ENCODE measurements at regions not wholly inside any gene's neighbourhood (a gene's known extent, or its start where the extent isn't known, plus 50 kb on each side); places are given as distances from the start of the nearest gene placed in this dataset.

DNA sequence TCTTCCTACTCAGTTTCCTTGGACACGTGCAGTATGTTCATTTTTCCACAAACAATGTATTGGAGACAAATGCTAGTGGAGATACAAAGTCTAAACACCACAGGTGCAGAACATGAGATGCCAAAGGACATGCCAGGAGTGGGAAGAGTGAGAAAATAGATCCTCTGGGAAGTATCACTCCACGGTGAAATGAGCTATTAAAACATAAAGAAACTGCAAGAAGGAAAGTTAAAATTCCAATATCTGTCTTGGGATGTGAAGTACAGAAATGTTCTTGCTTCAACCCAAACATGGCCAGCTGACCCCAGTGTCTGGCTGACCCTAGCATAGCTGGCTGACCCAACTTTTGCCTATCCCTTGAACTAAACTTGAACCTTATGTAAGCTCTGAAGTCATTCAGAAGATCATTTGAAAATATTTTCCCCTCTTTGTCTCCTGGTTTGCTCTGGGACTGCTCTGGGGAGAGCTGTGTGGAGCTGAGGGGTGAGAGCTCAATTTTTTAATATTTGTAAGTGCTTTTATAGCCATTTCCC is 59.5 kb downstream of the FZD1 start:
- DNase-seq (no peak), ATAC-seq (no peak)
- H3K4me1 Mint-ChIP-seq (ENCODE audit: low read depth): no peaks in the 10 kb centered on the region
- H3K27me3 Mint-ChIP-seq (ENCODE audit: low read depth): no peaks in the 10 kb centered on the region
- H3K9me3 Mint-ChIP-seq: no peaks in the 10 kb centered on the region
- H3K4me3 Mint-ChIP-seq: no peak overlapping the region
- H3K36me3 Mint-ChIP-seq (ENCODE audit: insufficient read depth): no peaks in the 10 kb centered on the region

DNA sequence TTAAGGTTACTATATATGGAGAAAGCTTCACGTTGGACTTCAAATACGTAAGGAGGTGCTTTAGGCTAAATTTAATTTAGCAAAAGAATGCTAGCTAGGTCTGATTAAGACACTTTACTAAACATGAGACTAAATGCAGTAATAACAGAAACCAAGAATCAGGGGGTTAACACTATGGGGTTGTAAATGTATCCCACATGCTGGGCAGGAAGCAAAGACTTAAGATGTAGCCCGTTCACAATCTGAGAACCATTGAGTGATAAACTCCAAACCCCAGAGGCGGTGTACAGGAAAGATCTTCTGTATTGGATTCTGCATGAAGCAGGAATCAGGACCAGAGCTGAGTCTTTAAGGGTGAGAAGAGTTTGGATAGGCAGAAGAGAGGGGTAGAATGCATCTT is 60.4 kb downstream of the FZD1 start:
- no peaks in the 10 kb centered on the region for H3K27me3 Mint-ChIP-seq (ENCODE audit: low read depth)
- H3K9me3 Mint-ChIP-seq: no peaks in the 10 kb centered on the region
- no peak overlapping the region for H3K4me3 Mint-ChIP-seq
- DNase-seq: no peak
- H3K4me1 Mint-ChIP-seq (ENCODE audit: low read depth): no peaks in the 10 kb centered on the region
- no peak for ATAC-seq
- no peaks in the 10 kb centered on the region for H3K36me3 Mint-ChIP-seq (ENCODE audit: insufficient read depth)

DNA sequence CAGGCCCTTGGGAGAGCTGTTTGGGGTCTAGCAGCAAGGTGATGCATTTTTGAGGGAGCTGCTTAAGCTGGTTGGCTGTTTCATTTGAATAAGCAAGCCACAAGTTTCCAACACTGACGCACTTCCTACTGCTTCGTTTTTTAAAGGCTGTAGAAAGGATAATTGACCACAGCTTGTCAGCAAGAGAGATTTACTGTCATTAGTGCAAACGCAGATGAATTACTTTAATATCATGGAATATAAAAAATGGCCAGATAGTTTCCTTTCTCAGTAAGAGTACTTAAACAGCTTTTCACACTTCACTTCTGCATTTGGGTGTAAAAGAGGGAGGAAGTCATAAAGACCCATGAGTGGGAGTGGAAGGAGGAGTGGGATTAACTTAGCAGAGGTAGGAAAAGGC is 61.5 kb downstream of the FZD1 start:
- Mint-ChIP-seq H3K4me3 (no peak overlapping the region), H3K27me3 (ENCODE audit: low read depth) (no peaks in the 10 kb centered on the region), H3K4me1 (ENCODE audit: low read depth) (no peaks in the 10 kb centered on the region), H3K36me3 (ENCODE audit: insufficient read depth) (no peaks in the 10 kb centered on the region), H3K9me3 (no peaks in the 10 kb centered on the region)
- ATAC-seq (no peak), DNase-seq (no peak)

DNA sequence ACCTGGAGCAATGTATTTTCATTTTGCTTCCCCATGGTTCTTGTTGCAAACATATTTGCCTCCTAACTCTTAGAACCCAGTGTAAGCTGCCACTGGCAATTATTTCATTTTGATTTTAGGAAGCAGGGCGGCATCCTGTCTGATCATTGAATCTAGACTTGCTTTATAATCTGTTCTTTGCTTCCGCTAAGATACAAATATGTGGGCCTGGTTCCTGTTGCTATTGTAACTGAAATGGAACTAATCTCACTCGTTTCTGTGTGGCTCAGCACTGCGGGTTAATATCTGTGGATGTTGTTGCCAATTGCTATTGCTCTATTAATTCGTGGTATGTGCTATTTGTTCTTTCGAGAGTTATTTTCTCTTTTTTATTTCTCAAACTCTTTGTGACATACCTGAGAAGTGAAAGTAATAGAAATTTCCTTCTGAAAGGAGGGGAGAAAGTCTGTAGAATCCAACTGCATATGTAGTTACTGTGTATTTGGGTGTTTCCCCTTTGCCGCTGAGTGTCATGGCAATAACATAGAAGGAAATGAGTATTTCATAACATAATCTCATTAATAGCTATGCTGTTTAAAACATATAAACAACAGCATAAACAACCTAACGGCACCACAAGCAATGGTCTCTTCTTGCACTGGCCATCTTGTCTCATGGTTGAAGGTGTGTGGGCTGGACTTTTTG is 62.4 kb downstream of the FZD1 start:
- H3K36me3 Mint-ChIP-seq (ENCODE audit: insufficient read depth): no peaks in the 10 kb centered on the region
- no peak for ATAC-seq
- no peak for DNase-seq

DNA sequence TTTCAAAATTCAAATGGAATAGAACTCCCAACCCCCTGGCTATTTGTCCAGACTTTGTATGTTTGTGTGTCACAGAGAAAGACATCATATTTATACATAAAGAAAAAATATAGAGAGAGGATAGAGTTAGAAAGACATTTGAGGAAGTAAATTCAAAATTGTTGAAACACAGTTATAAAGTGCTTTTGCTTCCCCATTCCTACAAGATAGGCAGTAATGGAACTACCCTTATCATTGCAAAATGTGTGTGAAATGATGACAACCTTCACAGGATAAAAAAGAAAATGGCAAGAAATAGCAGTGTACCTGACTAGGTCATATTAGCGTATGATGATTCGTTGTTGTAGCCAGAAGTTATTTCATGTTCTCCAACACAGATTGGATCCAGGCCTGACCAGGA is 63.1 kb downstream of the FZD1 start:
- Mint-ChIP-seq H3K4me3 (no peak overlapping the region), H3K4me1 (ENCODE audit: low read depth) (no peaks in the 10 kb centered on the region), H3K27me3 (ENCODE audit: low read depth) (no peaks in the 10 kb centered on the region), H3K36me3 (ENCODE audit: insufficient read depth) (no peaks in the 10 kb centered on the region), H3K9me3 (no peaks in the 10 kb centered on the region)
- ATAC-seq: no peak
- no peak for DNase-seq

More for the DNA sequence above, 62.4 kb downstream of the FZD1 start:
- Mint-ChIP-seq H3K4me1 (ENCODE audit: low read depth) (no peaks in the 10 kb centered on the region), H3K27me3 (ENCODE audit: low read depth) (no peaks in the 10 kb centered on the region), H3K9me3 (no peaks in the 10 kb centered on the region), H3K4me3 (no peak overlapping the region)

DNA sequence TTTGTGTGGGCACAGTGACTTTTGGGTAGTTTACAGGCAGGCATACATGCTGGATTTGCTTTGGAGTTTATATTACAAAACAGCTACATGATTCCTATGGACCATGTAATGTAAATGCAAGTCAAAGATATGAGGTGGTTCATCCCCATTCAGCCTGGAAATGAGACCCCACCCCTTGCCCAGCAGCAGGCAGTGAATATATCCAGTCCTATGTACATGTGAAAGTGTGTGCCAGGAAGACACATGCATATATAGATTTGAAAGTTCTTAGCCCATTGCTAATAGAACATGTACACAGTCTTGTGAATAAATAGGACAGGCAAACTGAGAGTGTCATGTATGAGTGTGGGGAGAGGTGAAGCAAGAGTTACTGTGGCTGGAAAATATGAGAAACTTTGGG is 65.3 kb downstream of the FZD1 start:
- no peak for ATAC-seq
- H3K27me3 Mint-ChIP-seq (ENCODE audit: low read depth): no peaks in the 10 kb centered on the region
- no peak overlapping the region for H3K4me3 Mint-ChIP-seq

DNA sequence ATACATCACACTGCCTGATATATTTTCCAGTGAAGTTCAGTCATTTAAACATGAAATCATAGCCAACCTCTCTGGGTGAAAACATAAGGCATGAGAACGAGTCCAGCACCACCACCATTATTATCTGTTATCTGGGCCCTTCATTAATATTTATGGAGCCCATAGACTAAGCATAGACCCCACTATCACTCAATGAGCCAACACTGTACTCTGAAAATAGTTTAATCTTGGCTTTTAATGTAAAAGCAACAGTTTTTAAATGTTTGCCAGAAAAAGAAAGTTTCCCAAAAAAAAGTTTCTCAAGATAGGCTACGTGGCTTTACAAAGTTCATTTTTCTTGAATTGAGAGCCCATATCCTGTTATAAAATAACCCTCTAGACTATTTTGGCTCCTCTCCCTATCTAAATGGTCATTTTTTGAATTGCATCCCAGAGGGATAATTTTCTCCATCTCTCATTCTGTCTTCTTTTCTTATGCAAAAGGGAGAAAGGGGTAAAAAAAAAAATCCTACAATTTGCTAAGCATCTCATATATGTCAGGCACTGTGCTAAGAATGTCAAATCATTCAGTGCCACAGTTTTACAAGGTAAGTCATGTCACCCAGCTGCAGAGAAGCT is 66.1 kb downstream of the FZD1 start:
- no peak for DNase-seq
- no peak for ATAC-seq
- Mint-ChIP-seq H3K27me3 (ENCODE audit: low read depth) (no peaks in the 10 kb centered on the region), H3K4me1 (ENCODE audit: low read depth) (no peaks in the 10 kb centered on the region), H3K4me3 (no peak overlapping the region), H3K36me3 (ENCODE audit: insufficient read depth) (no peaks in the 10 kb centered on the region), H3K9me3 (no peaks in the 10 kb centered on the region)

More for the DNA sequence above, 65.3 kb downstream of the FZD1 start:
- Mint-ChIP-seq H3K4me1 (ENCODE audit: low read depth) (no peaks in the 10 kb centered on the region), H3K9me3 (no peaks in the 10 kb centered on the region), H3K36me3 (ENCODE audit: insufficient read depth) (no peaks in the 10 kb centered on the region)
- DNase-seq: no peak

DNA sequence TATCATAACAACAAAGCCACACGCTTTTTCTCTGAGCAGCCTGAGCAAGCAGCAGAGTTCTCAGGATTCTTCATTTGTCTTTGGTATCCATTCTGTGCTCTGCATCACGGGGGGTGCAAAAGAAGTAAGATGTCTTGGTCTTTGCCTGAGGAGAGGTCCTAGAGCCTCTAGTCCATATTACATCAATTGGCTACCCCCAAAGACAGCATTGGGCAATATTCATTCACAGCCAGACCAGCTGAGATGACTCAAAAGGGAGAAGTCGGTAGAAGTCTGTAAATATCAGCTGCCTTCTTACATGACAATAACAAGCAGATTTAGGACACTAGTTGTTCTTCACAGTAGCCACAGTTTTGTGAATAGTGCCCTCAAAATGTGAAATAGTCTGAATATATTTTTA is 66.6 kb downstream of the FZD1 start:
- no peak overlapping the region for H3K4me3 Mint-ChIP-seq
- no peak for DNase-seq

DNA sequence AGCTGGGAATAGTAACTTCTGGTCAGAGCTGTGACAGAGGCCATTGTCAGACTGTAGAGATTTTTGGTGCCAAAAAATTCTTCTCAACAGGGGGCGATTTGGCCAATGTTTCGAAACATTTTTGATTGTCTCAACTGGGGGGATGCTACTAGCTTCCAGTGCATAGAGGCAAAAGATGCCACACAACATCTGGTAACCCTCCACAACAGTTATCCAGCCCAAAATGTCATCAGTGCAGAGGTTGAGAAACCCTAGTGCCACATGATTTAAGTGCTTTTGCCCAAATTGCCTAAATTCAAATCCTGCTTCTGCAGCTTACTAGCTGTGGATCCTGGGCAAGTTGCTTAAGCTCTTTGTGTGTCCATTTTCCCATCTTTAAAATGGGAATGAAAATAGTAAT is 71.9 kb downstream of the FZD1 start:
- no peak overlapping the region for H3K4me3 Mint-ChIP-seq
- H3K36me3 Mint-ChIP-seq (ENCODE audit: insufficient read depth): no peaks in the 10 kb centered on the region
- no peaks in the 10 kb centered on the region for H3K27me3 Mint-ChIP-seq (ENCODE audit: low read depth)
- DNase-seq (no peak), ATAC-seq (no peak)
- no peaks in the 10 kb centered on the region for H3K9me3 Mint-ChIP-seq
- H3K4me1 Mint-ChIP-seq (ENCODE audit: low read depth): no peaks in the 10 kb centered on the region

More for the DNA sequence above, 66.6 kb downstream of the FZD1 start:
- H3K27me3 Mint-ChIP-seq (ENCODE audit: low read depth): no peaks in the 10 kb centered on the region
- no peaks in the 10 kb centered on the region for H3K9me3 Mint-ChIP-seq
- no peaks in the 10 kb centered on the region for H3K36me3 Mint-ChIP-seq (ENCODE audit: insufficient read depth)
- ATAC-seq: no peak
- H3K4me1 Mint-ChIP-seq (ENCODE audit: low read depth): no peaks in the 10 kb centered on the region

DNA sequence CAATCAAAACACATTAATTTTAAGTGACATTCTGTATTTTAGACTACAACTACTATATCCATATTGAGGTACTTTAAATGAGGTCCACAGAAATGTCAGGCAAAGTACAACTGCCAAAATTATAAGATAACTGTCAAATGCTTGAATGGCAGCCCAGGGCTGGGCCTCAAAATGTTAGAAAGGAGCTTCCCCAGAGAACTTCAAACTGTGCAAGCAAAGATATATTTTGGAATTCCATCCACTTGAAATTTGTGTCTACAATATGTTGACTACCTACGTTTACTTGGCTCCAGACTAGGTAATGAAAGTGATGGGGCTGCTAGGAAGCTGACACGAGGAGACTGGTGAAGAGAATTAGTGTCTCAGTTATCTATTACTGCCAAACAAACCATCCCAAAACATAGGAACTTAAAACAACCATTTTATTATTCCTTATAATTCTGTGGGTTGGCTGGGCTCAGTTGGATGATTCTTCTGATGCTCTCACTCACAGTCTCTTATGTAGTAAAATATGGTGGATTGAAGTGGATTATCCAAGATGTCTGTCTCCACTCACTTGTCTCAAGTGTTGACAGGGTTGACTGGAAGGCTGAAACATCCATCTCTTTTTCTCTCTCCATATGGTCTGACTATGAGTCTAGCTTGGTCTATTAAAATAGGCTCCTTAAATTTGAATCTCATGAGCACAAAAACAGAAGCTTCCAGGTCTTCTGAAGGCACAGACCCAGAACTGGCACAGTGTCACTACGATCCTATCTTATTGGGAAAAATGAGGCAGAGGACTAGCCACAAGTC is 74.2 kb downstream of the FZD1 start:
- Mint-ChIP-seq H3K36me3 (ENCODE audit: insufficient read depth) (no peaks in the 10 kb centered on the region), H3K27me3 (ENCODE audit: low read depth) (no peaks in the 10 kb centered on the region), H3K4me3 (no peak overlapping the region), H3K9me3 (no peaks in the 10 kb centered on the region), H3K4me1 (ENCODE audit: low read depth) (no peaks in the 10 kb centered on the region)
- ATAC-seq (no peak), DNase-seq (no peak)

DNA sequence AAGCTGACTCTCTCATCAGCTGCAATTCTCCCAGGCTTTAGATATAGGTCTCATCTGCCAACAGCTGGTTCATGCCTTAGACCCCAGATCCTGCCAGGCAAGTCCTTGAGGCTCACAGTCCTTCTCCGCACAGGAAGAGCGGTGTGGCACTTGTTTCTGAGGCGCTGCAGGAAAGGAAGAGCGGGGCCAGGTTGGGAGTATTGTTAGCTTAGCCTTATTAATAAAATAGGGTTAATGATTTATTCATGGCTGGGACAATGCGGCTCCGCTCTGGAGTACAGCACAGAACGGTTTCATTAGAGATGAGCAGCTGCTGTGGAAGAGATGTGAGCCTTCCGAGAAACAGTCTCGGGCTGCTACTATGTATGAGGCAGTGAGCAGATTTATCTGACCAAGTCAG is 78.1 kb downstream of the FZD1 start:
- Mint-ChIP-seq H3K36me3 (ENCODE audit: insufficient read depth) (no peaks in the 10 kb centered on the region), H3K27me3 (ENCODE audit: low read depth) (no peaks in the 10 kb centered on the region), H3K4me3 (no peak overlapping the region), H3K9me3 (no peaks in the 10 kb centered on the region), H3K4me1 (ENCODE audit: low read depth) (no peaks in the 10 kb centered on the region)
- DNase-seq (no peak), ATAC-seq (no peak)

DNA sequence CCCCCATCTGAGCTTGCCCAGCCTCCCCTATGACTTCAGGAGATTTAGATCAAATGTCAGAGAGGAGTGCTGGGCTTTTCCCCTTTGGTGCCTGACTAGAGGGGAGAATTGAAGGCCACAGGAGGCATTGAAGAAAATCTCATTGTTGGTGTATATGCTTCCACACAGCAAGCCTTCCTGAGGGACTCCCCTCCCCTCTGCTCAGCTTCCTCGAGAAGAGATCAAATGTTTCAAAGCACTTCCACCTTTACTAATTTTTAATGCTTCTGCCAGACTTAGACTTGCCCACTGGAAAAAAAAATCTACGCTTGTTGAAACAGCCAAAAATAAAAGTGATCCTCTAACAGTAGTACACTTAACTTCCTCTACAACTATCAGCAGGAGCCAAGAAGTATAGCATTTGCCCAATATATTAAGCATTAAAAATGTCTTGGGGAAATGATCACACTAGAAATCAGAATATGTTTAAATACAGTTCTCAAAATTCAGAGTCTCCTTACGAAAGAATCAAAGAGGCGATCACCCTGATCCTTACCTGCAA is 79.3 kb downstream of the FZD1 start:
- Mint-ChIP-seq H3K36me3 (ENCODE audit: insufficient read depth) (no peaks in the 10 kb centered on the region), H3K4me1 (ENCODE audit: low read depth) (no peaks in the 10 kb centered on the region), H3K4me3 (no peak overlapping the region), H3K27me3 (ENCODE audit: low read depth) (no peaks in the 10 kb centered on the region), H3K9me3 (no peaks in the 10 kb centered on the region)
- ATAC-seq: no peak
- no peak for DNase-seq

DNA sequence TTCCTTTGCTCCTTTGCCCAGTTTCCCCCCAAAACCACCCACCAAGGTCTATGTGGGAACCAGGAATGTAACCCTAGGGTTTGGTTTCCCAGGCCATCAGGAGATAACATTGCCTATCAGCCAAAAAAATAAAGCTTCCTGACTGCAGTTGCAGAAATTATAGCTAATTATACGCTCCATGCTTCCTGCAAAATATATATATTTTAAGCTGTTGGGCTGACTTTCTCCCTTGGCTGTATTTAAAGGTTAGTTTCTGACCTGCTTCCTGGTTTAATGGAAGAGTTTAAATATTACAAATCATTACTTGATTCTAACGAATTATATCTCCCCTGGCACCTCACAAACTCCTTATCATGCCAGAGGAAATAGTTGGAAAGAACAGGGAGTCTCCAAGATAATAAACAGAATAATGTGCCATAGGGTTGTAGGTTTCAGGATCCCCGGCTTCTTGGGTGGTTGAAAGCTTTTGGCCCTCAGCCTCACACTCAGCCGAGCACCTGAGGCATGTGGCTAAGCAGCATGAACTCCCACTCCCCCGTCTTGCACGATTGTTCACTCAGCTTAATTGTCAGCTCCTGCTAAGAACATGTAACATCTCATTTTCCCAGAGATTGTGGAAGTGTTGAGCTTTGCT is 79.9 kb downstream of the FZD1 start:
- DNase-seq (no peak), ATAC-seq (no peak)
- H3K36me3 Mint-ChIP-seq (ENCODE audit: insufficient read depth): no peaks in the 10 kb centered on the region
- H3K4me1 Mint-ChIP-seq (ENCODE audit: low read depth): no peaks in the 10 kb centered on the region
- no peaks in the 10 kb centered on the region for H3K27me3 Mint-ChIP-seq (ENCODE audit: low read depth)
- no peaks in the 10 kb centered on the region for H3K9me3 Mint-ChIP-seq
- no peak overlapping the region for H3K4me3 Mint-ChIP-seq

DNA sequence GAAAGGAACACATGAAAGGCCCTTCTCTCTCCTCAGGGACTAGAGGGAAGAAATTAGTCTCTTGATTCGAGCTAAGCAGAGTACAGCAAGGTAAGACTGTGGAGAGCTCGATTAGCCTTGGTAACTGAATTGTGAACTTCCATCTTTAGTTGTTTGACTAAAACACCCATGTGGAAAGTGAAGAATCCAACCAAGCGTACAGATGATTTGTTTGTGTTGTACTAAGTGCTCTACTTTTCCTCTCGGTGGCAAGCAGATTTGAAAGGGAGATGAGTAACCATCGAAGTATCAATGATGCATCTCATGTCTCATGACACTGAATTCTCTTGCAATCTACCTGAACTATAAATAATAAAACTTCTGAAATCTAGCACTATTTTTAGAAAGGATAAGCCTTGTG is 80.7 kb downstream of the FZD1 start:
- no peaks in the 10 kb centered on the region for H3K9me3 Mint-ChIP-seq
- no peaks in the 10 kb centered on the region for H3K27me3 Mint-ChIP-seq (ENCODE audit: low read depth)
- ATAC-seq: no peak
- no peaks in the 10 kb centered on the region for H3K4me1 Mint-ChIP-seq (ENCODE audit: low read depth)
- H3K4me3 Mint-ChIP-seq: no peak overlapping the region
- no peaks in the 10 kb centered on the region for H3K36me3 Mint-ChIP-seq (ENCODE audit: insufficient read depth)
- DNase-seq: no peak
